ENCODE measurements at regions not wholly inside any gene's neighbourhood (a gene's known extent, or its start where the extent isn't known, plus 50 kb on each side); places are given as distances from the start of the nearest gene placed in this dataset.

- DNase-seq (ENCODE audit: low spot score), result no peak
- intact Hi-C loops (cut with DNase I), result no loop called here
These were observed 938.4 kb downstream of the SORCS1 start for GRCh38 chr10:106226142-106226541.

- DNase-seq (ENCODE audit: low spot score), result no peak
- intact Hi-C loops (cut with DNase I), result no loop called here
These were observed 939.8 kb downstream of the SORCS1 start for GRCh38 chr10:106224676-106225075.

GRCh38 chr10:106217627-106218026, 946.9 kb downstream of the SORCS1 start:
- intact Hi-C loops (cut with DNase I), result no loop called here
- DNase-seq (ENCODE audit: low spot score), result no peak

GRCh38 chr10:106216085-106216484, 948.4 kb downstream of the SORCS1 start:
- no peak for DNase-seq (ENCODE audit: low spot score)
- intact Hi-C loops (cut with DNase I), result no loop called here

GRCh38 chr10:106214243-106214642, 950.3 kb downstream of the SORCS1 start:
- no peak for DNase-seq (ENCODE audit: low spot score)
- intact Hi-C loops (cut with DNase I), result no loop called here

GRCh38 chr10:106213493-106213892, 951.0 kb downstream of the SORCS1 start:
- no peak for DNase-seq (ENCODE audit: low spot score)
- intact Hi-C loops (cut with DNase I), result no loop called here

- no peak for DNase-seq (ENCODE audit: low spot score)
- intact Hi-C loops (cut with DNase I), result no loop called here
These were observed 966.2 kb downstream of the SORCS1 start for GRCh38 chr10:106198275-106198674.

- intact Hi-C loops (cut with DNase I), result no loop called here
- DNase-seq (ENCODE audit: low spot score), result no peak
These were observed 975.2 kb downstream of the SORCS1 start for GRCh38 chr10:106189292-106189691.

GRCh38 chr10:106185951-106186350, 978.6 kb downstream of the SORCS1 start:
- no peak for DNase-seq (ENCODE audit: low spot score)
- intact Hi-C loops (cut with DNase I), result no loop called here

- no peak for DNase-seq (ENCODE audit: low spot score)
- intact Hi-C loops (cut with DNase I), result no loop called here
These were observed 981.5 kb downstream of the SORCS1 start for GRCh38 chr10:106183041-106183440.

GRCh38 chr10:106182542-106182941, 982.0 kb downstream of the SORCS1 start:
- DNase-seq (ENCODE audit: low spot score), result no peak
- intact Hi-C loops (cut with DNase I), result no loop called here

GRCh38 chr10:106181501-106181900, 983.0 kb downstream of the SORCS1 start:
- intact Hi-C loops (cut with DNase I), result no loop called here
- no peak for DNase-seq (ENCODE audit: low spot score)

GRCh38 chr10:106179430-106179829, 985.1 kb downstream of the SORCS1 start:
- intact Hi-C loops (cut with DNase I), result loop anchor here (10.0 kb wide), 2 partner anchors 225 to 1115 kb away; no protein-coding TSS in a partner anchor
- no peak for DNase-seq (ENCODE audit: low spot score)

- DNase-seq (ENCODE audit: low spot score), result no peak
- intact Hi-C loops (cut with DNase I), result loop anchor here (10.0 kb wide), 2 partner anchors 221 to 1111 kb away; no protein-coding TSS in a partner anchor
These were observed 988.6 kb downstream of the SORCS1 start for GRCh38 chr10:106175760-106176377.

GRCh38 chr10:106173838-106174237, 990.7 kb downstream of the SORCS1 start:
- intact Hi-C loops (cut with DNase I), result loop anchor here (10.0 kb wide), 2 partner anchors 219 to 1109 kb away; no protein-coding TSS in a partner anchor
- DNase-seq (ENCODE audit: low spot score), result no peak

GRCh38 chr10:106169241-106169640, 995.3 kb downstream of the SORCS1 start:
- intact Hi-C loops (cut with DNase I), result no loop called here
- no peak for DNase-seq (ENCODE audit: low spot score)

GRCh38 chr10:106167946-106168345, 996.6 kb downstream of the SORCS1 start:
- intact Hi-C loops (cut with DNase I), result no loop called here
- DNase-seq (ENCODE audit: low spot score), result no peak

GRCh38 chr10:106158241-106158640, 1006.3 kb downstream of the SORCS1 start:
- intact Hi-C loops (cut with DNase I), result no loop called here
- no peak for DNase-seq (ENCODE audit: low spot score)

- no peak for DNase-seq (ENCODE audit: low spot score)
- intact Hi-C loops (cut with DNase I), result no loop called here
These were observed 1017.5 kb downstream of the SORCS1 start for GRCh38 chr10:106147021-106147420.

- intact Hi-C loops (cut with DNase I), result no loop called here
- no peak for DNase-seq (ENCODE audit: low spot score)
These were observed 1024.6 kb downstream of the SORCS1 start for GRCh38 chr10:106139915-106140314.

GRCh38 chr10:106136175-106136574, 1028.3 kb downstream of the SORCS1 start:
- intact Hi-C loops (cut with DNase I), result no loop called here
- DNase-seq (ENCODE audit: low spot score), result no peak
